GM12878 (cell line): ENCODE measurements at regions not wholly inside any gene's neighbourhood (a gene's known extent, or its start where the extent isn't known, plus 50 kb on each side); places are given as distances from the start of the nearest gene placed in this dataset.

ENCODE experiments used
- ATAC-seq: fragments of 200-7000 bp; cut with Tn5 transposase; 3 replicates; pipeline ENCODE4 v1.9.1; 2020; ENCODE audit warnings: mild to moderate bottlenecking, moderate library complexity
- BruUV-seq: library from RNA; stranded (reverse); fragments of 400-500 nt; replicated peaks from 2 replicates; lab custom pipeline; 2021; lab: Mats Ljungman, UMichigan
- CTCF ChIA-PET: fragments of 300-600 bp; sonication (Branson Sonifier 250); formaldehyde crosslinking; extraction: SDS; loops from one replicate; lab custom pipeline; 2021; ENCODE audit warnings: inconsistent platforms; lab: Yijun Ruan, JAX
- POLR2A ChIA-PET: fragments of 350-600 bp; formaldehyde crosslinking; extraction: SDS; loops from one replicate; lab custom pipeline; 2021; ENCODE audit warnings: inconsistent platforms; lab: Charles Lee
- RAD21 ChIA-PET: fragments of 300-600 bp; sonication (Branson Sonifier 250); formaldehyde crosslinking; loops from one replicate; lab custom pipeline; 2023; ENCODE audit warnings: antibody characterized with exemption; ENCODE audit not compliant: unreplicated experiment; lab: Charles Lee
- SMC1A ChIA-PET: fragments of 300-600 bp; sonication (Branson Sonifier 250); formaldehyde crosslinking; loops from one replicate; lab custom pipeline; 2023; ENCODE audit not compliant: unreplicated experiment, uncharacterized antibody; lab: Charles Lee
- DNase-seq: peaks from one replicate; pipeline ENCODE4 v3.0.0-alpha.2; 2011; ENCODE audit warnings: low read depth, low spot score
- FAIRE-seq: peaks from 3 replicates; lab custom pipeline; 2011; peaks lifted over from hg19 to GRCh38; lab: Jason Lieb, UNC
- H2AFZ ChIP-seq: 2 replicates; pipeline ENCODE4 v1.6.0; 2011; ENCODE audit warnings: low read depth, low read length, control low read depth; ENCODE audit not compliant: control insufficient read depth
- H3K27ac ChIP-seq: 2 replicates; pipeline ENCODE4 v1.5.1; 2011; ENCODE audit warnings: control low read depth; ENCODE audit not compliant: control insufficient read depth, insufficient read depth
- H3K27me3 ChIP-seq, 2 experiments: replicated peaks in 1 of 2; 2 replicates each; pipeline versions ENCODE4 v1.6.0 to v1.6.1; 2011; ENCODE audit warnings: low read length in 1 of 2; ENCODE audit not compliant: control insufficient read depth in 2 of 2, insufficient read depth in 2 of 2
- H3K36me3 ChIP-seq, 2 experiments: 2 replicates each; pipeline ENCODE4 v1.5.1; 2011; ENCODE audit warnings: low read length in 1 of 2; ENCODE audit not compliant: control insufficient read depth in 2 of 2, insufficient read depth in 2 of 2
- H3K4me1 ChIP-seq: 2 replicates; pipeline ENCODE4 v1.6.1; 2011; ENCODE audit warnings: mild to moderate bottlenecking, low read length, moderate library complexity, mixed read lengths; ENCODE audit not compliant: control insufficient read depth, insufficient read depth
- H3K4me2 ChIP-seq: 2 replicates; pipeline ENCODE4 v1.6.0; 2011; ENCODE audit warnings: control low read depth; ENCODE audit not compliant: control insufficient read depth, insufficient read depth
- H3K4me3 ChIP-seq: fragments of 200-600 bp; sonication (generic); 2 replicates; pipeline ENCODE4 v1.5.1; 2016
- H3K79me2 ChIP-seq: 2 replicates; pipeline ENCODE4 v1.6.0; 2011; ENCODE audit warnings: low read length; ENCODE audit not compliant: control insufficient read depth, insufficient read depth
- H3K9ac ChIP-seq: 2 replicates; pipeline ENCODE4 v1.8.0; 2011; ENCODE audit warnings: low read length, control low read depth, mixed read lengths; ENCODE audit not compliant: control insufficient read depth, insufficient read depth
- H3K9me3 ChIP-seq: replicated peaks from 3 replicates; pipeline ENCODE4 v1.5.1; 2011; ENCODE audit warnings: mild to moderate bottlenecking, low read length; ENCODE audit not compliant: control insufficient read depth, insufficient read depth
- H4K20me1 ChIP-seq: 2 replicates; pipeline ENCODE4 v1.6.0; 2011; ENCODE audit not compliant: control insufficient read depth, insufficient read depth
- E4F1 ChIP-seq: fragments of 450-650 bp; IDR thresholded peaks from 2 replicates; pipeline ENCODE4 v1.6.1; 2018; ENCODE audit warnings: borderline replicate concordance, mild to moderate bottlenecking; ENCODE audit not compliant: partially characterized antibody
- ELK1 ChIP-seq: IDR thresholded peaks from 2 replicates; pipeline ENCODE4 v1.6.1; 2012; ENCODE audit warnings: low read depth, low read length, improper control_type of control experiment
- ETV6 ChIP-seq, 2 experiments: fragments of 450-650 bp in 1 of 2; IDR thresholded peaks in 1 of 2; conservative IDR thresholded peaks in 1 of 2; 2 replicates each; pipeline ENCODE4 v1.6.1; 2014; ENCODE audit warnings: antibody characterized with exemption in 1 of 2, borderline replicate concordance in 1 of 2, low read depth in 1 of 2, mild to moderate bottlenecking in 1 of 2, moderate library complexity in 1 of 2
- IRF4 ChIP-seq: IDR thresholded peaks from 2 replicates; pipeline ENCODE4 v1.6.1; 2011; ENCODE audit warnings: low read depth, low read length
- IRF5 ChIP-seq: fragments of 450-650 bp; IDR thresholded peaks from 2 replicates; pipeline ENCODE4 v1.6.1; 2017; ENCODE audit warnings: borderline replicate concordance
- NFXL1 ChIP-seq: fragments of 450-650 bp; IDR thresholded peaks from 2 replicates; pipeline ENCODE4 v1.6.1; 2017; ENCODE audit warnings: antibody characterized with exemption, mild to moderate bottlenecking, borderline replicate concordance
- NKRF ChIP-seq: fragments of 450-650 bp; conservative IDR thresholded peaks from 2 replicates; pipeline ENCODE4 v1.6.1; 2017; ENCODE audit warnings: mild to moderate bottlenecking, moderate library complexity
- RAD21 ChIP-seq: IDR thresholded peaks from 2 replicates; pipeline ENCODE4 v1.6.1; 2011; ENCODE audit warnings: mild to moderate bottlenecking, low read depth, low read length, moderate library complexity; ENCODE audit not compliant: insufficient read depth
- REST ChIP-seq: IDR thresholded peaks from 2 replicates; pipeline ENCODE4 v1.6.1; 2012; ENCODE audit warnings: mild to moderate bottlenecking, low read depth, low read length
- RUNX3 ChIP-seq: IDR thresholded peaks from 2 replicates; pipeline ENCODE4 v1.6.1; 2012; ENCODE audit warnings: low read length, inconsistent platforms
- STAT3 ChIP-seq: IDR thresholded peaks from 2 replicates; pipeline ENCODE4 v1.6.1; 2011; ENCODE audit warnings: low read depth, low read length, improper control_type of control experiment
- SUPT20H ChIP-seq: IDR thresholded peaks from 2 replicates; pipeline ENCODE4 v1.6.1; 2011; ENCODE audit warnings: low read depth, mild to moderate bottlenecking, low read length, moderate library complexity, borderline replicate concordance; ENCODE audit not compliant: control insufficient read depth
- USF2 ChIP-seq: IDR thresholded peaks from 2 replicates; pipeline ENCODE4 v1.6.1; 2011; ENCODE audit warnings: low read depth, low read length, improper control_type of control experiment, borderline replicate concordance
- in situ Hi-C: fragments of 300-500 bp; cut with MboI; formaldehyde crosslinking; loops from 9 replicates; pipeline ENCODE4 v1.14.3; 2018; ENCODE audit warnings: mixed read lengths
- intact Hi-C: fragments of 100-400 bp; cut with micrococcal nuclease; formaldehyde crosslinking; loops from one replicate; pipeline ENCODE4 v1.14.2; 2022; ENCODE audit not compliant: unreplicated experiment

- no peak overlapping the region for H3K4me3 ChIP-seq
- ChIA-PET POLR2A (no interaction called here), RAD21 (no interaction called here), SMC1A (no interaction called here), CTCF (no interaction called here)
- H3K36me3 ChIP-seq, result no peaks in the 10 kb centered on the region
- ATAC-seq (no peak), FAIRE-seq (no peak), DNase-seq (no peak)
- no peaks in the 10 kb centered on the region for H3K9me3 ChIP-seq
- no peaks in the 10 kb centered on the region for H3K79me2 ChIP-seq
- H2AFZ ChIP-seq, result no peak overlapping the region
- no peaks in the 10 kb centered on the region for H3K4me1 ChIP-seq
- no TSS peak for BruUV-seq
- H3K27me3 ChIP-seq, result no peaks in the 10 kb centered on the region
- in situ Hi-C loops, result no loop called here
- no peaks in the 10 kb centered on the region for H4K20me1 ChIP-seq
- intact Hi-C loops, result no loop called here
- H3K4me2 ChIP-seq, result no peak overlapping the region
- H3K9ac ChIP-seq, result no peak overlapping the region
- H3K27ac ChIP-seq, result no peak overlapping the region
- TF ChIP-seq E4F1 (no peak), RUNX3 (no peak), STAT3 (no peak), ETV6 (conservative IDR thresholded peaks at IDR 0.05 in 1 of 2, IDR thresholded peaks at IDR 0.05 in 1 of 2; ENCODE audit: borderline replicate concordance in 1 of 2, low read depth in 1 of 2) (no peak), ELK1 (no peak), IRF4 (no peak), IRF5 (no peak), RAD21 (no peak), REST (no peak), SUPT20H (no peak), USF2 (no peak), NKRF (no peak), NFXL1 (no peak)
Observed at GRCh38 chr2:180690611-180691010, 289.8 kb upstream of the UBE2E3 start.
